DMS114 treated with DMSO at 0.1 percent for 48 hours (cell line): ENCODE measurements at regions not wholly inside any gene's neighbourhood (a gene's known extent, or its start where the extent isn't known, plus 50 kb on each side); places are given as distances from the start of the nearest gene placed in this dataset.
"Not testable (repeated sequence)": the region's sequence is repeated elsewhere in the genome, so short reads cannot be mapped to it uniquely, and the experiment has no call there.

Experiments
- DNase-seq: peaks from one replicate; lab custom pipeline; 2025; ENCODE audit not compliant: unreplicated experiment; lab: John Stamatoyannopoulos, UW

- no peak for DNase-seq
Measured at GRCh38 chr13:63344711-63345110, 1929.1 kb upstream of the PCDH20 start.

GRCh38 chr13:63337921-63338320 is 1922.3 kb upstream of the PCDH20 start:
- DNase-seq: no peak

- no peak for DNase-seq
Measured at GRCh38 chr13:63337041-63337440, 1921.4 kb upstream of the PCDH20 start.

GRCh38 chr13:63336549-63336948 is 1920.9 kb upstream of the PCDH20 start:
- no peak for DNase-seq

- DNase-seq: no peak
Measured at GRCh38 chr13:63327584-63327983, 1911.9 kb upstream of the PCDH20 start.

- DNase-seq: no peak
Measured at GRCh38 chr13:63323441-63323840, 1907.8 kb upstream of the PCDH20 start.

GRCh38 chr13:63311587-63311986 is 1895.9 kb upstream of the PCDH20 start:
- DNase-seq: no peak

GRCh38 chr13:63308549-63309165 is 1893.0 kb upstream of the PCDH20 start:
- DNase-seq: no peak

- DNase-seq: no peak
Measured at GRCh38 chr13:63307228-63307627, 1891.6 kb upstream of the PCDH20 start.

- no peak for DNase-seq
Measured at GRCh38 chr13:63305641-63306133, 1890.0 kb upstream of the PCDH20 start.

- no peak for DNase-seq
Measured at GRCh38 chr13:63304497-63304896, 1888.8 kb upstream of the PCDH20 start.

GRCh38 chr13:63299866-63300394 is 1884.3 kb upstream of the PCDH20 start:
- no peak for DNase-seq

GRCh38 chr13:63297163-63297562 is 1881.5 kb upstream of the PCDH20 start:
- no peak for DNase-seq

GRCh38 chr13:63291701-63292100 is 1876.1 kb upstream of the PCDH20 start:
- DNase-seq: no peak

- no peak for DNase-seq
Measured at GRCh38 chr13:63288576-63288975, 1872.9 kb upstream of the PCDH20 start.

- no peak for DNase-seq
Measured at GRCh38 chr13:63287926-63288325, 1872.3 kb upstream of the PCDH20 start.

GRCh38 chr13:63285426-63285825 is 1869.8 kb upstream of the PCDH20 start:
- DNase-seq: no peak

- no peak for DNase-seq
Measured at GRCh38 chr13:63279136-63279535, 1863.5 kb upstream of the PCDH20 start.

GRCh38 chr13:63274772-63275171 is 1859.1 kb upstream of the PCDH20 start:
- no peak for DNase-seq

GRCh38 chr13:63249411-63250187 is 1834.0 kb upstream of the PCDH20 start:
- no peak for DNase-seq

- not testable (repeated sequence) for DNase-seq
Measured at GRCh38 chr13:63236667-63237396, 1821.2 kb upstream of the PCDH20 start.

- not testable (repeated sequence) for DNase-seq
Measured at GRCh38 chr13:63218596-63218995, 1802.9 kb upstream of the PCDH20 start.
